T-helper 2 cell treated with Interferon-gamma antibody and Interleukin-4, amounts not matched to agents 5 μg/mL and 100 μg/mL, for 36 hours (primary cell): ENCODE measurements at regions not wholly inside any gene's neighbourhood (a gene's known extent, or its start where the extent isn't known, plus 50 kb on each side); places are given as distances from the start of the nearest gene placed in this dataset.
"Not testable (repeated sequence)": the region's sequence is repeated elsewhere in the genome, so short reads cannot be mapped to it uniquely, and the experiment has no call there.

Experiments used
- DNase-seq: peaks from one replicate; pipeline ENCODE4 v3.0.0; 2021; ENCODE audit warnings: low spot score
- H3K27ac Mint-ChIP-seq: one replicate; pipeline ENCODE4 v1.8.0; 2021; ENCODE audit warnings: mild to moderate bottlenecking, mixed read lengths
- H3K27me3 Mint-ChIP-seq: one replicate; pipeline ENCODE4 v1.8.0; 2021; ENCODE audit warnings: low read depth, mixed read lengths
- H3K36me3 Mint-ChIP-seq: one replicate; pipeline ENCODE4 v1.8.0; 2021; ENCODE audit warnings: low read depth, mixed read lengths
- H3K4me1 Mint-ChIP-seq: one replicate; pipeline ENCODE4 v1.8.0; 2021; ENCODE audit warnings: low read depth, mixed read lengths
- H3K4me3 Mint-ChIP-seq: one replicate; pipeline ENCODE4 v1.8.0; 2022; ENCODE audit warnings: mild to moderate bottlenecking, moderate library complexity, mixed read lengths
- H3K9me3 Mint-ChIP-seq: one replicate; pipeline ENCODE4 v1.8.0; 2021; ENCODE audit warnings: mixed read lengths

DNA sequence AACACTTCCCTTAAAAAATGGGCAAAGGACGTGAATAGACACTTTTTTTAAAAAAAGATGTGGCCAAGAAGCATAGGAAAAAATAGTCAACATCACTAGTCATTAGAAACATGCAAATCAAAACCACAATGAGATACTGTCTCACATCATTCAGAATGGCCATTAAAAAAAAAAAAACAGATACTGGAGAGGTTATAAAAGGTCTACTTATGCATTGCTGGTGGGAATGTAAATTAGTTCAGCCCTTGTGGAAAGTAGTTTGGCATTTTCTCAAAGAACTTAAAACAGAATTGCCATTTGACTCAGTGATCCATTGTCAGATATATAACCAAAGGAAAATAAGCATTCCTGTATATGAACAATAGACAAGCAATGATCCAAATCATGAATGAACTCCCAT lies 352.8 kb upstream of the EPHA5 start:
- Mint-ChIP-seq H3K9me3 (peaks cover 51% of the 10 kb centered on the region), H3K4me3 (no peak overlapping the region)
- no peak for DNase-seq

DNA sequence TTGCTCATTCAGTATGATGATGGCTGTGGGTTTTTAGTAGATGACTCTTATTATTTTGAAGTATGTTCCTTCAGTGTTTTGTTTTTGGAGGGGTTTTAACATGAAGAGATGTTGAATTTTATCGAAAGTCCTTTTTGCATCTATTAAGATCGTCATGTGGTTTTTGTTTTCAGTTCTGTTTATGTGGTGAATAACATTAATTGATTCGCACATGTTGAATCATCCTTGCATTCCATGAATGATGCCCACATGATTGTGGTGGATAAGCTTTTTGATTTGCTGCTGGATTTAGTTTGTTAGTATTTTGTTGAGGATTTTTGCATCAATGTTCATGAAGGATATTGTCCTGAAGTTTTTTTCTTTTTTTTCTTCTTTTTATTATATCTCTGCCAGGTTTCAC lies 347.4 kb upstream of the EPHA5 start:
- DNase-seq: no peak
- H3K27ac Mint-ChIP-seq: no peak overlapping the region
- no peaks in the 10 kb centered on the region for H3K27me3 Mint-ChIP-seq
- H3K4me3 Mint-ChIP-seq: no peak overlapping the region
- no peaks in the 10 kb centered on the region for H3K4me1 Mint-ChIP-seq
- no peaks in the 10 kb centered on the region for H3K36me3 Mint-ChIP-seq
- peaks cover 63% of the 10 kb centered on the region for H3K9me3 Mint-ChIP-seq

More for the DNA sequence above, 352.8 kb upstream of the EPHA5 start:
- Mint-ChIP-seq H3K27me3 (no peaks in the 10 kb centered on the region), H3K36me3 (no peaks in the 10 kb centered on the region), H3K27ac (no peak overlapping the region), H3K4me1 (no peaks in the 10 kb centered on the region)

DNA sequence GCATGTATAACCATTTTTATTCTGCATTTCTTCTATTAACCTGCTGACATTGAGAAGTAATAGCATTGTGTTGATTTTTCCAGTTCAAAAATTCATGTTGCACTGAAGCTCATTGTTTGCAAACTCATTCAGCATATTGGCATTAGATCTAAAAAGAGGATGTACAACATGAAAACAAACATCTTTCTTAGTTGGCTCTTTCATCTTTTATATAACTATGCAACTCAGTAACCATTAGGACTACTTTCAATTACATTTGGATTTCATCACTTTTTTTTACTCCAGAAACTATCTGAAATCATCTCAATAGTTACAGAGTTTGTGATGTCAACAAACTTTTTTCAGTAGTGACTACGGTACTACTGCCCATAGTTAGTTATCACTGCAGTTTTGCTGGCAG lies 346.0 kb upstream of the EPHA5 start:
- Mint-ChIP-seq H3K27me3 (no peaks in the 10 kb centered on the region), H3K36me3 (no peaks in the 10 kb centered on the region), H3K4me3 (no peak overlapping the region), H3K4me1 (no peaks in the 10 kb centered on the region), H3K9me3 (peaks cover 71% of the 10 kb centered on the region), H3K27ac (no peak overlapping the region)
- DNase-seq: no peak

DNA sequence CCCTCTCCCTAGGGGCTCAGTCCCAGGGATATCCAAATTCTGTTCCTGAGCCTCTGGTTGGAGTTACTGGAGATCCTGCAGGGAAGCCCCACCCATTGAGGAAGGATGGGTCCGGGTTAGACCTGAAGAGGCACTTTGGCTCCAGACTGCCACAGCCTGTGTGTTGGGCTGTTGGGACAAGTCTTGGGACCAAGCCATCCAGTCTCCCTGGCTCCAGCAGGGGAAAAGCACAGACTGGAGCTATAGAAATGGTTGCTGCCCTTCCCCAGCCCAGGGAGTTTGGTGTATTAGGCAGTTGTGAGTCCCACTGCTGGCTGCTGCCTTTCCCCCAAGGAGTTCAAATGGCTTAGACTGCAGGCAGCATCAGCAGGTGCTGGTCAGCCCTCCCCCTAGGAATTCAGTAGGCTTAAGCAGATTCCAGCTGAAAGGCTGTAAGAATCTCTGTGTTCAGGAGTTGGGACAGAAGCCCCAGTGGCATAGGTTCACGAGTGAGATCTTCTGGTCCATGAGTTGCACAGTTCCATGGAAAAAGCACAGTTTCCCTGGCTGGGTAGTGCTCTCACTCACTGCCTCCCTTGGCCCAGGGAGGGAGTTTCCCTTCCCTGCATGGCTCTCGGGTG lies 344.0 kb upstream of the EPHA5 start:
- H3K27ac Mint-ChIP-seq: no peak overlapping the region
- no peaks in the 10 kb centered on the region for H3K4me1 Mint-ChIP-seq
- H3K27me3 Mint-ChIP-seq: no peaks in the 10 kb centered on the region
- H3K4me3 Mint-ChIP-seq: no peak overlapping the region
- DNase-seq: no peak
- H3K9me3 Mint-ChIP-seq: peaks cover 75% of the 10 kb centered on the region
- H3K36me3 Mint-ChIP-seq: no peaks in the 10 kb centered on the region

DNA sequence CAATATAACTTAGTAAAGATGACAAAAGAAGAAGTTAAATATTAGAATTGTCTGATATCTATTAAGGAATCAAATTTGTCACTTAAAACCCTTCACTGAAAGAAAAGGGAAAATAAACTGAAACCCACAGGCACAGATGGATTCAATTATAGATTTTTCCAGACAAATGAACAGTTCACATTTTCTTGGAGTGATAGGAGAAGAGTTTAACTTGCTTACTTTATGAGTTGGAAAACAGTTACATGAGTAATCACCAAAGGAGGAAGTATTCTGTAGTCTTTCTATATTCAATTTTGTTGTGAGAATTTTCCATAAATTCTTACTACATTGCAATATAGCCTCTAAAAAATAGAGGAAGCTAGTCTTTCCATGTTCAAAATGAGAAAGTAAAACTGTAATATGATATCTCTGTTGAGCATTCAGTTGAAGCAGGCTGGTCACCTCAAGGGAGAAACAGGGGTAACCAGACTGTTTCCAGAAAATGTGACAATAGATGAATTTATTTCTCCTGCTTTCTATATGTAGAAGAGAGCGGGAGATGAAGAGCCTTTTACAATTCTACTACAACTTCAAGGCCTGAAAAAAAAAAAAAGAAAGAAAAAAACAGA lies 330.3 kb upstream of the EPHA5 start:
- H3K36me3 Mint-ChIP-seq: no peaks in the 10 kb centered on the region
- no peak for DNase-seq
- no peak overlapping the region for H3K4me3 Mint-ChIP-seq
- H3K27me3 Mint-ChIP-seq: no peaks in the 10 kb centered on the region
- peaks cover 19% of the 10 kb centered on the region for H3K9me3 Mint-ChIP-seq
- H3K27ac Mint-ChIP-seq: no peak overlapping the region
- H3K4me1 Mint-ChIP-seq: no peaks in the 10 kb centered on the region

DNA sequence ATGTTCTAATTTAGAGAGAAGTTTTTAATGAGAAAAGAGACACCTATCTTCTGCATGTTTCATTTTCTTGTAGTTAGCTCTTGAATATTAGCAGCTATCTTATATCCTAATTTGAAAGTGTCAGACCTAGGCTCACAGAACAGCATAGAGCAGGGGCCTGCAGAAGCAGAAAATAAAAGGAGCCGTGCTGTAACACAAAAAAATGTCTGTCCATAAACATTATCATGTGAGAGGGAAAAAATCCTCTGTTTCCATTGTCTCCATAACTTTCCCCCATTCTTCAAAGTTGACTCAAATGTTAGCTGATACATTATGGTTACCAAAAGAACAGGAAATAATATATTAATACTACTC lies 329.2 kb upstream of the EPHA5 start:
- H3K27me3 Mint-ChIP-seq: no peaks in the 10 kb centered on the region
- peaks cover 16% of the 10 kb centered on the region for H3K9me3 Mint-ChIP-seq

DNA sequence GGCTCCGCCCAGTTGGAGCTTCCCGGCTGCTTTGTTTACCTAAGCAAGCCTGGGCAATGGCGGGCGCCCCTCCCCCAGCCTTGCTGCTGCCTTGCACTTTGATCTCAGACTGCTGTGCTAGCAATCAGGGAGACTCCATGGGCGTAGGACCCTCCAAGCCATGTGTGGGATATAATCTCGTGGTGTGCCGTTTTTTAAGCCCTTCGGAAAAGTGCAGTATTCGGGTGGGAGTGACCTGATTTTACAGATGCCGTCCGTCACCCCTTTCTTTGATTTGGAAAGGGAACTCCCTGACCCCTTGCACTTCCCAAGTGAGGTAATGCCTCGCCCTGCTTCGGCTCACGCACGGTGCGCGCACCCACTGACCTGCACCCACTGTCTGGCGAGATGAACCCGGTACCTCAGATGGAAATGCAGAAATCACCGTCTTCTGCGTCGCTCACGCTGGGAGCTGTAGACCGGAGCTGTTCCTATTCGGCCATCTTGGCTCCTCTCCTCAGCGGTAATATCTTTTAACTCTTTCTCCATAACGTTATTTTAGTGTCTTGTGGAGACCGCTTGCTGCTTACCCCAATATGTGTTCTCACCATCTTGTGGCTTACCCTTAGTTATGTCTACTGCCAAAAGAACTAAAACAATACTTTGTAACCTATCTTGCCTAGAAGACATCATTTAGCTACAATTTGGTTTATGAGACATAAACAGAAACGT lies 328.7 kb upstream of the EPHA5 start:
- H3K36me3 Mint-ChIP-seq, DNase-seq: not testable (repeated sequence)

More for the DNA sequence above, 329.2 kb upstream of the EPHA5 start:
- no peak overlapping the region for H3K27ac Mint-ChIP-seq
- H3K4me1 Mint-ChIP-seq: no peaks in the 10 kb centered on the region
- no peak overlapping the region for H3K4me3 Mint-ChIP-seq
- no peaks in the 10 kb centered on the region for H3K36me3 Mint-ChIP-seq
- no peak for DNase-seq

DNA sequence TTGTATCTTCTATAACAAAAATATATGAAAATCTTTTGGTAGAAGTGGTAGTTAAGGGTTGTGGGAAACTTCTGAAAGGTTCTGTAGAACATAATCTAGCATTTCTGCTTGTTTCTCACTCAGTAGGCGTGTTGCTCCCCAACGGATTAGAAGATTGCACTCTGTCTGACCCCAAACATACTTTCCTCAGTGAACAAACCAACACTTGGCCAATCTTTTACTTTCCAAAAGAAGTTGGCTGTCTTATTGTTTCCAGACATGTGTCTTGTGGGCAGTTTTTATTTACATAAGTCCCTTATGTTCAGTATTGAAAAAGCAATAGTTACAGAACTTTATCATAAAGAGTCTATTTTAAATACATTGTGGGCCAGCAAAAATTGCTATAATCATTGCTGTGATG lies 312.8 kb upstream of the EPHA5 start:
- H3K36me3 Mint-ChIP-seq: no peaks in the 10 kb centered on the region
- peaks cover 60% of the 10 kb centered on the region for H3K9me3 Mint-ChIP-seq
- no peak overlapping the region for H3K27ac Mint-ChIP-seq
- no peak overlapping the region for H3K4me3 Mint-ChIP-seq
- no peak for DNase-seq
- no peaks in the 10 kb centered on the region for H3K4me1 Mint-ChIP-seq
- H3K27me3 Mint-ChIP-seq: no peaks in the 10 kb centered on the region

More for the DNA sequence above, 328.7 kb upstream of the EPHA5 start:
- not testable (repeated sequence) for H3K27ac Mint-ChIP-seq, H3K4me3 Mint-ChIP-seq, H3K4me1 Mint-ChIP-seq, H3K27me3 Mint-ChIP-seq
- H3K9me3 Mint-ChIP-seq: peaks cover 16% of the 10 kb centered on the region

DNA sequence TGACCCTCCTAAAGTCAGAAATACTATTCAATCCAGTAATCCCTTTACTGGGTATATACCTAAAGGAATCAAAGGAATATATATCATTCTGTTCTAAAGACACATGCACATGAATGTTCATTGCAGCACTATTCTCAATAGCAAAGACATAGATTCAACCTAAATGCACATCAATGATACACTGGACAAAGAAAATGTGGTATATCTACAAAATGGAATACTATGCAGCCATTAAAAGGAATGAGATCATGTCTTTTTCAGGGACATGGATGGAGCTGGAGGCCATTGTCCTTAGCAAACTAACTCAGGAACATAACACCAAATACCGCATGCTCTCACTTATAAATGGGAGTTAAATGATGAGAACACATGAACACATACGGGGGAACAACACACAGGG lies 306.0 kb upstream of the EPHA5 start:
- no peaks in the 10 kb centered on the region for H3K4me1 Mint-ChIP-seq
- H3K4me3 Mint-ChIP-seq: no peak overlapping the region
- no peak for DNase-seq
- H3K36me3 Mint-ChIP-seq: no peaks in the 10 kb centered on the region
- no peak overlapping the region for H3K27ac Mint-ChIP-seq
- no peaks in the 10 kb centered on the region for H3K27me3 Mint-ChIP-seq
- H3K9me3 Mint-ChIP-seq: peaks cover 35% of the 10 kb centered on the region

DNA sequence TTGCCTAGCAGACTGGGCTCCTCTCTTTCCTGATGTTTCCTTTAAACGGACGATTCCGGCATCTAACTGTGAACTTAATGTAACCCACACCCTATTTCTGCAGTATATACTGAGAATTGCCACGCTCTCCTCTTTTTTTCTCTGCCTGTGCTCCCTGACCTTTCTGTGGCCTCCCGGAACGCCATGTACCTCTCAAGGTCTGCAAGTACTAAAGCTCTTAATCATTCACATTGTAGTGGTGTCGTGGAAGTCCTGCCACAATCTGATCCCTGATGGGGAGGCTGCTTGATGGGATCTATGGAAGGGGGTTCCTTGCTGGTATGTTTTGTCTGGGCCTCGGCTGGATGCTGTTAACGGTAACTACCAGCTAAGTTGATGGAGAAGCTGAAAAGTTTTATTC lies 302.9 kb upstream of the EPHA5 start:
- H3K9me3 Mint-ChIP-seq: peaks cover 26% of the 10 kb centered on the region
- no peaks in the 10 kb centered on the region for H3K4me1 Mint-ChIP-seq
- H3K27ac Mint-ChIP-seq: no peak overlapping the region
- no peak for DNase-seq
- H3K27me3 Mint-ChIP-seq: no peaks in the 10 kb centered on the region
- H3K4me3 Mint-ChIP-seq: no peak overlapping the region
- H3K36me3 Mint-ChIP-seq: no peaks in the 10 kb centered on the region

DNA sequence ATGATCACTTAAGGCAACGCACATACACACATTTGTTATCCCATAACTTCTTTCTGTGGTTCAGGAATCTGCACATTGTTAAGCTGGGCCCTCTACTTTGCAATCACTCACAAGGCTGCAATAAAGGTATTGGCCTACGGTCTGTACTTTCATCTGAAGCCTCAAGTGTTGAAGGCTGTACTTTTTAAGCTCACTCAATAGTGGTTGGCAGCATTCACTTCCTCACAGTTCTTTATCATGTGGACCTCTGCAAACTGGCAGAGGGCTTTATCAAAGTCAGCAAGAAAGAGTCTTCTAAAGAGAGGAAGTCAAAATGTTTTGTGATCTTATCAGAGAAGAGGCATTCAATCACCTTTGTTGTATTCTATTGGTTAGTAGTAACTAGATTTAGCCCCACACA lies 301.4 kb upstream of the EPHA5 start:
- Mint-ChIP-seq H3K4me3 (no peak overlapping the region), H3K9me3 (peaks cover 21% of the 10 kb centered on the region), H3K27me3 (no peaks in the 10 kb centered on the region), H3K4me1 (no peaks in the 10 kb centered on the region), H3K27ac (no peak overlapping the region), H3K36me3 (no peaks in the 10 kb centered on the region)
- no peak for DNase-seq

DNA sequence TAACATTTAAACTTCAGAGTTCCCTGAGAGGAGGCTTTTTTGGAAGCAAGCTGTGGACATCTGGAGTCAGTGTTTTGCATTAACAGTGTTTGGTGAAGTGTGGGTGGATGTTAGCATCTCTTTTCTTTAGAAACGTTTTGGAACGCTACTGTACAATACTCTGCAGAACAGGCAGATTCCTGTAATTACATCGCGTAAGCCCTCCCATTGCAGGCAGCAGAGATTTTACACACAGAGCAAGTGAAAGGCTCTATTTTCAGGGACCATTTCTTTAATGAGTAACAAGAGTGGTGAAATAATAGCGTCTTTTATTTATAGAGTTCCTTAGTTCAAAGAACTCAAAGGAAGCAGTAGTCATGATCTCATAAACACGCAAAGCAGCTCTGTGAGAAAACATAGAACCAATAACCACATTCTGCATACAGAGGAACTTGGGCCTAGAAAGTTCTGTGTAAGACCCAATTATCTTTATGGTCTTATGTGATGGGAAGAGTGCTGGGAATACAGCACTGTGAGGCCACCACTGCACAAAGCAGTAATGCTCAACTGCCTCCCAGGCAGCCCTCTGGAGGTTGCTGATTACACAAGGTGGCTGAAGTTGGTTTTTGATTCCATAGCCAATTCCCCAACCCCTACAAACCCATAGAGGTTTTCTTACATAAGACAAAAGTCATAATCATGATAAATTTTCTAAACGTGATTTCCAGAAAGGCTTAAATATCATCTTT lies 298.7 kb upstream of the EPHA5 start:
- DNase-seq: no peak
- Mint-ChIP-seq H3K27ac (no peak overlapping the region), H3K4me1 (no peaks in the 10 kb centered on the region), H3K36me3 (no peaks in the 10 kb centered on the region), H3K4me3 (no peak overlapping the region), H3K9me3 (peaks cover 19% of the 10 kb centered on the region), H3K27me3 (no peaks in the 10 kb centered on the region)

DNA sequence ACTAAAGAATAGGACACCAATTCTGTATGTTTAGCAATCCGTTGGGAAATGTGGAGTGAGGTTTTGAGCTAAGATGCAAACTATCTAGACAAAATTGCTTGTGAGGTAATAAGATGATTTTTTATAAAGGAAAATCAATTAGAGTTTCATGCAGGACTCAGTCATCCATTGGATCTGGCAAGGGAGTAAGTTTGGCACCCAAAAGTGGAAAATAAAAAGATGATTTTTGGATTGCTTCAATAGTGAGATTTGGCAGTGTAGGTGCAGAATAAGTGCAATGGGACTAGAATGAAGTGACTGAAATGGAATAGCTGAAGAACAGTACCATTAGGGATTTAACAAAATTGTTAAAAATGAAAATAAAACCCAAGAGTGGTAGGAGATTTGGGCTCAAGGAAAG lies 290.5 kb upstream of the EPHA5 start:
- H3K36me3 Mint-ChIP-seq: no peaks in the 10 kb centered on the region
- H3K4me3 Mint-ChIP-seq: no peak overlapping the region
- no peak overlapping the region for H3K27ac Mint-ChIP-seq
- peaks cover 35% of the 10 kb centered on the region for H3K9me3 Mint-ChIP-seq
- H3K4me1 Mint-ChIP-seq: no peaks in the 10 kb centered on the region
- no peaks in the 10 kb centered on the region for H3K27me3 Mint-ChIP-seq
- no peak for DNase-seq

DNA sequence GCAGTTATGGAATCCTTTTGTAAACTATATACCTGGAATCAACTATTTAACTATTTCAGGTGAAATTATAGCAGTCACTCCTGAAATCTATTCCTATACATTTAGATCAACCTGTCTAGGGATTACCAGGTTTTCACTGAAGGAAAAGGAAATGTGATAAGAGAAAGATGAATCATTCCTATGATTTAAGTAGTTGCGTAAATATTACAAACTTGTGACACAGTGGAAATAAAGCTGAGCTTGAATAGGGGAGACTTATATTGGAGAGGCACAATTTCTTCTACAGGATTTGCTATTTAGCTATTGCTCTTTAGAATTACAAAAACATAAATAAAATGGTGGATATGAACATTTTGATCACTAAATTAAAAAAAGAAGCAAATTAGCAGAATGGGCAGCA lies 284.1 kb upstream of the EPHA5 start:
- peaks cover 17% of the 10 kb centered on the region for H3K9me3 Mint-ChIP-seq
- H3K36me3 Mint-ChIP-seq: no peaks in the 10 kb centered on the region
- no peak for DNase-seq
- H3K27me3 Mint-ChIP-seq: no peaks in the 10 kb centered on the region
- H3K27ac Mint-ChIP-seq: no peak overlapping the region
- no peaks in the 10 kb centered on the region for H3K4me1 Mint-ChIP-seq
- no peak overlapping the region for H3K4me3 Mint-ChIP-seq
